CD4-positive, alpha-beta T cell treated with Interleukin-2 at 100 ng/mL for 4 hours (primary cell): ENCODE measurements at regions not wholly inside any gene's neighbourhood (a gene's known extent, or its start where the extent isn't known, plus 50 kb on each side); places are given as distances from the start of the nearest gene placed in this dataset.
A peak's percentile ranks its signal among the peaks of the same experiment; 100 is the strongest.

ENCODE experiments used
- DNase-seq: peaks from one replicate; pipeline ENCODE4 v3.0.0-alpha.2; 2020; ENCODE audit warnings: low spot score

DNA sequence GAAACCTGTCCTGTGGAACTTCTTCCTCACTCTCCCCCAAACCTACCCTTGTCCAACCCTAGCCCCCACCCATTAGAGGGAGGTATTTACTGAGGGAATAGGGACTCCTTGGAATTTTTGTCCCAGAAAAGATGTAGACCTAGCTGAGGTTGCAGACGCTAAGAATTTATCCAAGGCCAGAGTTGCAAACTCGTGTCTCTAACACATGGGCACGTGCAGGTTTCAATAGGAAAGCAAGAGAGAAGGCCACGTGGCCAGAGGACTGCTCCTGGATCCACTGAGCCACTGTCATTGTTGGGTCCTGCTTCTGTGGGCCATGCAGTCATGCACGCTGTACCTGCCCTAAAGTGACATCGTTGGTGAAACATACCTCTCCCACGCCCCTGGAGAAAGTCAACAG is 243.4 kb upstream of the KCNG1 start:
- DNase-seq, result no peak

DNA sequence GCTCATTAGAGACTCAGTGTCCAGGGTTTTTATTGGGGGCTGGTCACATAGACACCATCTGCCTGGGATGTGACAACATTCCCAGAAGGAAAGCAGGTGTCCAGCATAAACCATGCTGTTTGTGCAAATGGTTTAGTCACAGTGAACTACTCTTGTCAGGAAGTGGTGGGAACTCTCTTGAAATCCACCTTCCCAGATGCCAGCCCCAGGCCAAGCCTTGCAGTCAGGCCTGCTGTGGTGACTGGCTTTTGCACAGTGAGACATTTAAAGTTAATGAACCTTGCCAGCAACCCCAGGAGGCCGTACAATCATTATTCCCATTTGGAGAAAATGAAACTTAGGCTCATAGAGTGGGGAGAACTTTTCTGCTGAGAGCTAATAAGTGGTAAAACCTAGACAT is 242.5 kb upstream of the KCNG1 start:
- no peak for DNase-seq

DNA sequence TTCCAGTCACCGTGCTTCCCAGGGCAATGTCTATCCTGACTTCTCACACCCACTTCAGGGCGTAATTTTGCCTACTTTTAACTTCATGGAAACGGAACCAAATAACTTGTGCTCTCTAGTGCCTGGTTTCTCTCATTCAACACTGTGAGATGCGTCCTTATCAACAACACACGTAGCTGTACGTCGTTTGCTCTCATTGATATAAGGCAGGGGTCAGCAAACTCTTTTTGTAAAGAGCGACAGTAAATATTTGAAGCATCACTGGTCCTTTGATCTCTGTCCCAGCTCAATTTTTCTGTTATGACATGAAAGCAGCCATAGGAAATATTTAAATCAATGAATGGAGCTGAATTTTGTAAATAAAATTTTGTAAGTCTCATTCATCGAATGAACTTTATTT is 239.3 kb upstream of the KCNG1 start:
- no peak for DNase-seq

DNA sequence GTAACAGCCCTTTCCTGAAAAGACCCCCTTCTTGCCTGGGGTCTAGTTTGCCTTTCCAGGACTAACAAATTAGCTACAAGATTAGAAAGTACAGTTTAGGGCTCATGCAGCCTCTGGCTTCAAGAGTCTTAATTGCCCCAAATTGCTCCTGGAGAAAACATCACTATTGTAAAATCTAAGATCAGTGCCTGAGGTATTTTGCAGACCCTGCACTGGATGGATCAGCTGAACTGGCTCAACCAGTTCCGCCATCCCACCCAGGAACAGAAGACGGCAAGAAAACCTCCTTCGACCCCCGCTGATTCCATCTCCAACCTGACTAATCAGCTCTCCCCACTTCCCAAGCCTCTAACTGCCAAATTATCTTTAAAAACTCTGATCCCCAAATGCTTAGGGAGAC is 236.5 kb upstream of the KCNG1 start:
- no peak for DNase-seq

DNA sequence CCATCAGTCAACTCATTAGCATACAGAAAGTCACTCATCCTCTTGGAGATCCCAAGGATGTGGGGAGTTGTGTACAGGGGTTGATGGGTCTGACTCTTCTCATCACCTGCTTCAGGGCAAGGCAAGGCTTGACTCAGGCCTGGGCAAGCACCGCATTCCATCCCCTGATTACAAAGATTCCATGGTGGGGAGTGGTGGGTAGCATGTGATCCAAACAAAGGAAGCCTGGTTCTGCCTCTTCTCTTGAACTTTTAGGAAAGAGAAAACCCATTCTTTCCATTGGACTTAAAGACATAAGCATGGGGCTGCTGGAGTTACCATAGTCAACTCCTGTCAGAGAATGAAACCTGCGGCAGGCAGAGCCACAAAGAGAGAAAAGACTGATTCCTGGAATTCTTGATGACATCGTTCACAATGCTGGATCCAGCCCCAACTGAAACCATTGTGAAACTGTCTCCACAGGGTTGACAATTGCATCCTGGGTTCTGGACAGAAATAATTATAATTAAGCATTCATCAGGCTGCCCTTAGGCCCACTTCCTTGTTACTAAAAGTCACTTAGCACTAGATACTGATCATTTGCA is 235.8 kb upstream of the KCNG1 start:
- DNase-seq, result no peak

DNA sequence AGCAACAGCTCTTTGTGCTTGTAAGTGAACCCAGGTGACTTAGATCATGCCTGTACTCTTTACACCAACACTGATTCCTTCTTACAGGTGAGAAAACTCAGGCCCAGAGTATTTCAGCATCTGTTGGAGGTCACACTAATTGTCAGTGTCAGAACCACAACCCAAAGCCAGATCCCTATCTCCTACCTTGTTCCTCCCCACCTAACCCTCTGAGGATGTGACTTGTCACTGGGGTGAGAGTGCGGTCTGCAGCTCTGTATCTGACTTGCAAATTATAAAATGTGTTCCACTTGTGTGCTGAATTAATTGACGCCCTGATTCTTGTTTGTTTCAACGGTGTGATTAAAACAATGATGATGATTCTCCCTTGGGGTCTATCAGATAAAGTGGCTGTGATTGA is 232.5 kb upstream of the KCNG1 start:
- no peak for DNase-seq

DNA sequence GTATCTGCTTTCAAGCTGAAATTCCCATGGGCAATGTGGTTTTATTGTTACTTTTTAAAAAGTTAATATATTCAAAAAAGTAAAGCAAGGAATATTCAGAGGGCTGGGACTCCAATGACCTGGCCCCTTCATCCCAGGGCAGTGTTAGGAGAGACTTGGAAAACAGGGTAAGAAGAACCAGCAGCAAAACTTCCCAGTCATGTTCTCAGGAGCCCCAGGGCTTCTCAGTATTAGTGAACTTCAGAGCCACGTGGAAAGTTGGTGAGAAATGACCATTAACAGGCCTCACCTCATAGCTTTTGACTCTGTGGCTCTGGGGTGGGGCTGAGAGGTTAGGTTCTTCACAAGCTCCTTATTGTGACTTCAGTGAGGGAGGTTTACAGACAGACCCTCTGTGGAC is 230.4 kb upstream of the KCNG1 start:
- DNase-seq, result no peak

DNA sequence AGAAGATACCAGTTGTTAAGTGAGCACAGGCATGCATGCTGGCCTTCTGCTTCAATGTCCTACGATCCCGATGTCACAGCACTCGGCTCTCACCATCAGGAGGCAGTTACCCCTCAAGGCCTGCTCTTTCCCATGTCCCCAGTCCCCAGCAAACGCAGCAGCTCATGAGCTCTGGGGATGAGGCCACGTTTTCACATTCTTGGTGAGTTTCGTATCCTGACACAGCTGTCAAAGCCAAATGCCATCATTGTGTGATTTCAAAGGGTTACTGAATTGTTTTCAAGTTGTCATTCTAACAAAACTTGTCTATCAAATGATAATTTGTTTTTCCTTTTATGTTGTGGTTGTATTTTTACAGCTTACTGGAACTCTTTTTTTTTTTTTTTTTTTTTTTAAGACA is 226.9 kb upstream of the KCNG1 start:
- DNase-seq, result no peak

DNA sequence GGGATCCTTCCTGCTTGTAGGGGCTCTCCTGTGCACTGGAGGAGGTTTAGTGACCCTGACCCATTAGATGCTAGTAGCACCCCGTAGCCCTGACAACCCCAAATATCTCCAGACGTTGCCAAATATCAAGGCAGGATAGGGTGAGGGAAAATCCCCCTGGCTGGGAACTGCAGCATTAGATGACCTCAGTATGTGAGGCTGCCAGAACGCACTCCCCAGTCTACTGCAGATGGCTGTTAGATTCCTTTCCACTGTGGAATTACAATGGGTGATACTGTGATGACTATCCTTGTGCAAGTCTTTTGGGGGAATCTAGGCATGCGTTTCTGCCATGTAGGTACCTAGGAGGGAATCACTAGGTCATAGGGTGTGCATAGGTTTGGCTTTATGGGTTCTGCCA is 226.3 kb upstream of the KCNG1 start:
- DNase-seq, result no peak

DNA sequence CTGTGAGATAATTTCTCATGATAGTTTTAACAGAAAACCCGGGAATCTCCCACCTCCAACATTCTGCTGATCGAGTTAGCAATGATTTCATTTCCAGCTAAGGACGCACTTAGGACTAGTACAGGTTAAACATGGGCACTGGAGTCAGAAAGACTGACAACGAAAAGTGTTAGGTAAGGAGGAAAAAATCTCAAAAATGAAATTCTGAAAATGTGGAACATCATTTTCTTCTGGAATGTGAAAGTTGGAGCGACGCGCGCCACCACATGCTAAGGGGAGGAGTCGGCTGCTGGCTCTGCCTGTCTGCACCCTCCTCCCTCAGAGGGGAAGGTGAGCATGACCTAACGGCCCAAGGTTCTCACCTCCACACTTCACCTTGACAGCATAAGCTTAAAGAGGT is 221.6 kb upstream of the KCNG1 start:
- no peak for DNase-seq

DNA sequence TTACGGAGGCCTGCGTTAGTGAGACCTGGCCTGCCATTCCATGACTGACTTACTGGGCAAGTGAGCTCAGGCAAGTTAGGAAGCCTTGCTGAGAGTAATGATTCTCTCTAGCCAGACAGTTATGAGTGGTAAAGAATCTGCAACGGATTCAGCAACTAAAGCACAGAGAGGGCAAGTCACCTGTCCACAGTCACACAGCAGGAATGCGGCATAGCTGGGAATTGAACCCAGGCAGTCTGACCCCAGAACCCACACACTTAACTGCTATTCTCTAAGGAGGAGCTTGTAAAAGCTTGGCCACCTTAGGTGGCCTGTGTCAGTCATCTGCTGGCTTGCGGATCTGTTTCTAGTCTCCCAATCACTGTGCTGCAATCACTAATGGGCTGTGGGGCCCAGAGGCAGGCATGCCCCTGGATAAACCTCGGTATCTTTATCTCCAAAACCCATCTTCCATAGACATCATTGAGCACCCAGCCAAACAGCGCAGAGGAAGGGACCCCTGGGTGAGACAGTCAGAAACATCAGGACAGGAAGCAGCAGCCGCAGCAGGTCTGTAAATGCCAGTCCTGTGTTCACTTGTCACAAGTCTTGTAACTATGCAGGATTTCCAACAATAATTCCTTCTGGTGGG is 215.9 kb upstream of the KCNG1 start:
- DNase-seq, result no peak

DNA sequence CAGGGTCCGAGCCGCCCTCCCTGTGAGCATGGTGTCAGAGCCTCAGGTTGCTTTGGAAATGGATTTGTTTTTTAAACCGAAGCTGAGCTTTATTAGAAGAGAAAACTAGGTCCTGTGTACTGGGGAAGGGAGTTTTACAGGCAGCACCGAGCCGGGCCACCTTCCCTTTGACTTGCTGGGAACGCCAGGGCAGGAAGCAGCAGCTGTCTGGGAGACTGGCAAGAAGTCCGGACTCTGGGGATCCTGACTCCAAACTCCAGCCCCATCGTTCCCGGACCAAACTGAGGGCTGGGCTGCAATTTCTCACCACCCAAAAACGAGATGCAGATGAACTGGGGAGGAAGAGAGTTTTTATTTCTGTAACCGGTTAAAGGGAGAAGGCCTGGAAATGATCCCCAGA is 214.9 kb upstream of the KCNG1 start:
- no peak for DNase-seq

DNA sequence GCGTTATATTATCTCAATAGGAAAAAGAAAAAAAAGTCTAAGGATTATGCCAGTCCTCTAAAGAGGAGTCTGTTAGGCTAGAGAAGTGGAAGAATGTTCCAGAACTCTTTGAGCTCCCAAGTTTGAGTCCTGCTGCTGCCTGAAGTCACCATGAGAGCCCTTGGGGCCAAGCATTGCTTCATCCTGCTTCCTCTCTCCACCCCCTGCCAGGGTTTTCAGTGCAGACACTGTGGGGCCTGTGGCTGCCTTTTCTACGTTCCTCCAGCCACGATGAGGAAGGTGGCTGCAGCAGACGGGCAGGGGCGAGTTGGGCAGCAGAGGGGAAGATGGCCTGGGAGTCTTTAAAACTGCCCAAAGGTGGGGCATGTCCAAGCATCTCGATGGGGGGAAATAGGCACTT is 214.4 kb upstream of the KCNG1 start:
- no peak for DNase-seq

DNA sequence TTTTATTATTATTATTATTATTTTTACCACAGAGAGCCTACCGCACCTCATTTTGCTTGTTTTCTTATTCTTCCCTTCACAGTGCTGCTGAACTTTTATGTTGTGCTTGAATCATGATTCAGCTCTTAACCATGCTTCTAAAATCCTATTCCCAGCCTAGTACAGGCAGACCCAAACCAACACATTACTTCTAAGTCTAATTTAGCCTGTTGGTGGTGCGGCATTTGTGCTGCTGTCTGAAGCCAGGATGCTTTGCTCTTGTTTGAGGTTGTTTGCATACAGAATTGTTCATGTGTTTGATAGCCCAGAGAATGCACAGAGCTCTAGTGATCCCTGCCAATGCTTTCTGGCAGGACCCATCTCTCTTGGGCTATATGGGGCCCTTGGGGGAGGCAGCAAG is 213.5 kb upstream of the KCNG1 start:
- DNase-seq, result no peak

DNA sequence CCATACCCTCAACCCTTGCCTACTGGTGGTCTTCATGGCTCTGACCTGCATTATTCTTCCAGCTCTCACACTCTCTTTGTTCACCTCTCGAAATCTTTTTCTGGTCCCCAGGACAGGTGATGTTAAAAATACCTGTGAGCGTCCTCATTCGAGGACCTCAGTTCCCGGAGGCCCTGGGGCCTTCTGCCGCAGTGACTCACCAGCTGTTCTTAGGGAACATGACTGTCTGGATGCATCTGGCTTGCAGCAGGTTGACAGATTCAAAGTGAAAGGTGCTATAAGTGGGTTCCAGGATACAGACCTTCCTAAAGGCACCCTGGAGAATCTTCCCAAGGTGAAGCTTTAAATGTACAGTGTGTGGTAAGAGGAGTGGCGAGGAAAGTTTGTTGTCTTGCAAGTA is 210.4 kb upstream of the KCNG1 start:
- no peak for DNase-seq

DNA sequence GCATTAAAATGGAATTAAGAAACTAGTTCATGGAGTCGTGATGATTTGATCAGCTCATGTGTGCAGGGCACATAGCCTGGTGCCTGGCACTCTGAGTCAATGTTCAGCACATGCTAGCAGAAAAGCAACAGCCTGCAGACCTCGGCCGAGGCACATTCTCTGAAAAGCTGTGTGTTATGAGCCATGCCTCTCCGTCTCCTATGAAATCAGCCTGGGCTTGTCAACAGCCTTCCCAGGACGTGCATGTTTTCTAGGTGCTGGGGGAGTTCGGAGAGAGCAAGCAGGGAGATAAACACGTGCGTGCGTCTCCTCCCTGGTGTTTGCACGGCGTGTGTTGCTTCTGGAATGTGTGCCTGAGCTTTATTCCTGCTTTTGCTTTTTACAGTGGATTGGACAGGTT is 207.8 kb upstream of the KCNG1 start:
- DNase-seq, result no peak

DNA sequence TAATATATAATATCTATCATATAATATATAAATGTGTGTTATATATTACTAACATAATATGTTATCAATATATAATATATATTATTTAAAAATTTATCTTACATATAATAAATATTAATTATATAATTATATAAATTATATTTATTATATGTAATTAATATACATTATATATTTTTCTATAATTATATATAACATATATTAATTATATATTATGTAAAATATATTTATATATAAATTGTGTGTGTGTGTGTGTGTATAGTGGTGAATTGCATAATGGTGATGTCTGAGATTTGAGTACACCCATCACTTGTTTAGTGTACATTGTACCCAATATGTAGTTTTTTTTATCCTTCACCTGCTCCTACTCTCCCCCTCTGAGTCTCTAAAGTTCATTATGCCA is 205.9 kb upstream of the KCNG1 start:
- no peak for DNase-seq

DNA sequence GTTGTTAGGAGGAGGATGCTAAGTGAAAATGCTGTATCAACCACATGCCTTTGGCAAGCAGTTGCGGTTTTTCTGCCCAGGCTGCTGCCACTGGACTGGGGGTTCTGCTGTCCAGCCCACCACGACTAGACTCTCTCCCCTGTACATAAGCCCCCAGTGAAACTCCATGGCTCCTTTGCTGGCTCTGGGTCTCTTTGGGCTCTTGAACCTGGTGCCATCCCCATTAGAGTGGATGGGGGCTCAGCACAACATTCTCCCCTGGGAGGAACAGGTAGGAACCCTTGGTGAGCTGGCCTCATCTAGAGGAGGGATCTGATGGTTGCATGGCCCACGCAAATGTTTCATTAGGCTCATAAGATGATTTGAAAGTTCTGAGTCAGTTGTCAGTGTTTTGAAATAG is 204.8 kb upstream of the KCNG1 start:
- DNase-seq, result no peak

DNA sequence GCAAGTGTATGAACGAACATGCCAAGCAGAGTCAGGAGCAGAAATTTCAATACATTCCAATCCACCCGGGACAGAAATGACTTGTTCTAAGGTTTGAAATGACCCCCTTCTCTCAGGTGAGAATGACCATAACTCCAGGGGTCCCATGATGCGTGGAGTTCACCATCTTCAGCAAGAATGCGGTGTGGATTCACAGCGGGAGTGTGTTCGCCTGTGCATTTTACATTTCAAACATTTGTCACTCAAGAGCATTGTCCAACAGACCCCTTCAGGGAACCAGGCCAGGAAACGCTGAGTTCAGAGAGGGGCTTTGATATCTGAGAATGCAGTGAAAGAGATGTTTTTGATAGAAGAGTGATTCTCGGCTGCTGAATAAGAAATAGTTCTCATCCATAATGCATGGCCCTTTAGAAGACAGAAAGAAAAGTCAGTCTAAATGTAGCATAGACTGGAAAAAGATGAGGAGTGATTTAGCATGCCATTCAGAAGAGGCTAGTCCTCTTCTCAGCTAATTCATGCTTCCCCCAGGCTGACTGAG is 200.3 kb upstream of the KCNG1 start:
- DNase-seq, result no peak

DNA sequence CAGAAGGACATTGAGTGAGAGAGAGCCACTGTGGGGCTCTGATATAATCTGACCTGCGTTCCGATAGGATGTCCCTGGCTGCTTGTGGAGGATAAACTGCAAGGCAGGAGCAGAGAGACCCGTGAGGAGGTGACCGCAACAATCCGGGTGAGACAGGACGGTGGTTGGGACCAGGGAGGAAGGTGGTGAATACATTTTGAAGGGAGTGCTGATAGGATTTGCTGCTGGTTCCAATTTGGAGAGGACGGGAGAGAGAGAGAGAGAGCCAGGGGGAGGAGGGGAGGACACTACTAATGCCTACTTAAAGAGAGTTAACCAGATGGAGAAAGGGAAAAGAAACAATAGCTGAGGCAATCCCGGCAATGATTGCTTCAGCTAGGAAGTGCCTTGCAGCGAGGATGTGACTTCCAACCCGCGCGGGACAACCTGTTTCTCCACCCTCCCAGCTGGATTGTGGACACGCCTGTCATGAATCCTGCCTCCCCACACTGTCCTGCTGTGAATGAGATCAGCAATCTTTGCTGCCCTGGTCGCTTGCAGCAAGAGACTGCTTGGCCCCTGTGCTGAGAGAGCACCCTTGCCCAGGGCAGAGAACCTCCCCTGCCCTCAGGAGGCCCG is 199.0 kb upstream of the KCNG1 start:
- DNase-seq, result no peak

DNA sequence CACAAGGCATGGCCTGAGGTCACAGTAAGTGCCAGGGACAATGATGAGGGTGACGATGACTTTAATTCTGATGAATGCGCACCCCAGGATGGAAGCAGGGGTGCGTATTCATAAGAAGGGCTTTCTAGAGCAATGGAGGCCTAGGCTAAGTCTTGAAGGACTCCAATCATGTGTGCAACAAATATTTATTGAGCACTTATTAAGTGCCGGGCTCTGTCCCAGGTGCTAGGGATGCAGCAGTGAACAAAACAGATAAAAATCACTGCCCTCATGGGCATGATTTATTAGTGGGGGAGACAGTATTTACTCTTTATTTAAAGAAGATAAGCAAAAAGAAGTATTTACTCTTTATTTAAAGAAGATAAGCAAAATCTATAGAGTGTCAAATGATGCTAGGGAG is 198.2 kb upstream of the KCNG1 start:
- DNase-seq, result no peak

DNA sequence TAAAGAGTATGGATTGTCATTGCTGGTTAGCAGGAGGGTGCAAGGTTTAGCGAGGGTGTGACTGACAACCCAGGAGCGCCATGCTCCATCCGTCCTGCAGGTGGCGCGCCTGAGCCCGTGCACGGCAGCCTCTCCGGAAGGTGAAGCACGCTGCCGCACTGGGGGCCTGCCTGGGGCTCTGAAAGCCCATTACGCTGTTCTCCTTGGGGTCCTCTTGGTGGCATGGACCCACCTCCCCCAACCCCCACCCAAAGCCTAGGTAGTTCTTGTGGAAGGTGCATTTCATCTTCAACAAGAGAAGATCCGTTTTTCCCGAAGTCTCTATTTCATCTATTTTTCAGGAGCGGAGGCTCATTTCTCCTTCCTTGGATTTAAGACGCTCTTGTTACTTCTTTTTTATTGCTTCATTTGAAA is 197.4 kb upstream of the KCNG1 start:
- peak; percentile 47 for DNase-seq

DNA sequence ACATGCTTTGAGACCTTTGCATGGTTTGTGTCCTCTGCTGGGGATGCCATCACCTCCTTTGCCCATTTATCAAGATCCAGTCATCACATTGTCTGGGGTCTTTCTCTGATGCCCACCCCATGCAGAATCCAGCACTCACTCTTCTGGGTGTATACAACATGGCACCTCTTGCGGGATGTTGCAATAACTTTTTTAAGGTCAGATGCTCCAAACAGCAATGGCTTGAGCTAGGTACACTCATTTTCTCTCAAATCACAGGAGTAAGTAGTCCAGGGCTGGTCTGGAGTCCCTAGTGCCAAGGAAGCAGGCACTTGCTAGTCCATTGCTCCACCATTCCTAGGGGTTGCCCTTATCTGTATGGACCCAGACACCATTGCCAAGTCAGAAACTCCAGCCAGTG is 196.6 kb upstream of the KCNG1 start:
- no peak for DNase-seq

DNA sequence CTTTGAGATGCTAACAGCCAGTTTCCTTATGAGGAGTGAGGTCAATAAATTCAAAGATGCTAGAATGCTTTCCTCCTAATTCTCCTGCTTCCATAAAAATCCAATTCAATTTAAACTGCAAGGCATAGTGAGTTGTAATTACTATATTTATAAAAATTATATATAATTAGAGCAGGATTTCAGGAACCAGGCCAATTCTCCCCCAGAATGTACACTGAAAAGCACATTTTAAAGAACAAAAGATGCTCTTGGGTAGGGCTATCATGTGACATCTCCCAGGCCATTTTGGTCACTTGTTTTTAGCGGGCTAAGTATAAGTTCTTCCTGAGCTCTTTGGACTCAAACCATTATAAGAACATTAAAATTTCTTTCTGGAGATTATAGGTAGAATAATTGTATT is 195.7 kb upstream of the KCNG1 start:
- no peak for DNase-seq
